Smooth muscle cell (in vitro differentiated cells): ENCODE measurements at regions not wholly inside any gene's neighbourhood (a gene's known extent, or its start where the extent isn't known, plus 50 kb on each side); places are given as distances from the start of the nearest gene placed in this dataset.

Experiments used
- DNase-seq: peaks from one replicate; lab custom pipeline; 2025; ENCODE audit not compliant: unreplicated experiment; lab: John Stamatoyannopoulos, UW
- H2AFZ ChIP-seq: fragments of 200-600 bp; sonication (generic); 2 replicates; pipeline ENCODE4 v1.6.0; 2016; ENCODE audit warnings: antibody characterized with exemption, low read depth, mild to moderate bottlenecking
- H3F3A ChIP-seq: fragments of 200-600 bp; sonication (generic); 2 replicates; pipeline ENCODE4 v1.6.0; 2017; ENCODE audit warnings: antibody characterized with exemption, low read depth
- H3K27ac ChIP-seq: fragments of 200-600 bp; sonication (generic); 2 replicates; pipeline ENCODE4 v1.5.1; 2016; ENCODE audit warnings: low read depth, mild to moderate bottlenecking
- H3K27me3 ChIP-seq: fragments of 200-600 bp; sonication (generic); 2 replicates; pipeline ENCODE4 v1.6.1; 2016; ENCODE audit warnings: low read depth, mild to moderate bottlenecking
- H3K36me3 ChIP-seq: fragments of 200-600 bp; sonication (generic); 2 replicates; pipeline ENCODE4 v1.5.1; 2016; ENCODE audit warnings: low read depth
- H3K4me1 ChIP-seq: fragments of 200-600 bp; sonication (generic); 2 replicates; pipeline ENCODE4 v1.5.1; 2016; ENCODE audit warnings: low read depth
- H3K4me2 ChIP-seq: fragments of 200-600 bp; sonication (generic); 2 replicates; pipeline ENCODE4 v1.6.0; 2016; ENCODE audit warnings: mild to moderate bottlenecking
- H3K4me3 ChIP-seq: fragments of 200-600 bp; sonication (generic); 2 replicates; pipeline ENCODE4 v1.5.1; 2016; ENCODE audit warnings: mild to moderate bottlenecking
- H3K79me2 ChIP-seq: fragments of 200-600 bp; sonication (generic); 2 replicates; pipeline ENCODE4 v1.6.0; 2016; ENCODE audit warnings: low read depth, mild to moderate bottlenecking
- H3K9ac ChIP-seq: fragments of 200-600 bp; sonication (generic); 2 replicates; pipeline ENCODE4 v1.6.0; 2016; ENCODE audit warnings: low read depth
- H3K9me3 ChIP-seq: fragments of 200-600 bp; sonication (generic); replicated peaks from 2 replicates; pipeline ENCODE4 v1.5.1; 2016; ENCODE audit warnings: low read depth
- H4K20me1 ChIP-seq: fragments of 200-600 bp; sonication (generic); 2 replicates; pipeline ENCODE4 v1.6.0; 2016; ENCODE audit warnings: low read depth
- CTCF ChIP-seq: fragments of 200-600 bp; sonication (generic); IDR thresholded peaks from 2 replicates; pipeline ENCODE4 v1.5.1; 2017; ENCODE audit warnings: borderline replicate concordance, mild to moderate bottlenecking, antibody characterized with exemption; ENCODE audit not compliant: insufficient read depth, poor library complexity, severe bottlenecking
- WGBS: methylation state at CpG from one replicate; pipeline ENCODE4 v1.1.7; 2016; ENCODE audit warnings: low lambda C conversion rate; 5-methylcytosine and 5-hydroxymethylcytosine counted together

- no peak for TF ChIP-seq CTCF
- Histone ChIP-seq H3K9ac (no peak overlapping the region), H3K79me2 (no peaks in the 10 kb centered on the region), H3K9me3 (peaks cover 3% of the 10 kb centered on the region), H3K4me1 (no peaks in the 10 kb centered on the region), H2AFZ (no peak overlapping the region), H3K27me3 (no peaks in the 10 kb centered on the region), H3K4me3 (no peak overlapping the region), H3K27ac (no peak overlapping the region), H4K20me1 (no peaks in the 10 kb centered on the region), H3F3A (no peaks in the 10 kb centered on the region), H3K36me3 (no peaks in the 10 kb centered on the region), H3K4me2 (no peak overlapping the region)
- WGBS, result 76% methylated on average over 5 of the region's 5 CpGs
- no peak for DNase-seq
These were observed 794.3 kb downstream of the SH3BGRL start for GRCh38 chrX:81996166-81996565.

- no peaks in the 10 kb centered on the region for H3K27me3 ChIP-seq
- WGBS, result 68% methylated on average over 10 of the region's 10 CpGs
- no peak overlapping the region for H3K4me3 ChIP-seq
- no peaks in the 10 kb centered on the region for H3K36me3 ChIP-seq
- peaks cover 6% of the 10 kb centered on the region for H3K9me3 ChIP-seq
- no peaks in the 10 kb centered on the region for H3K79me2 ChIP-seq
- no peaks in the 10 kb centered on the region for H4K20me1 ChIP-seq
- H3K9ac ChIP-seq, result no peak overlapping the region
- DNase-seq, result no peak
- no peaks in the 10 kb centered on the region for H3F3A ChIP-seq
- H3K27ac ChIP-seq, result no peak overlapping the region
- H3K4me2 ChIP-seq, result no peak overlapping the region
- H2AFZ ChIP-seq, result no peak overlapping the region
- TF ChIP-seq CTCF, result no peak
- H3K4me1 ChIP-seq, result no peaks in the 10 kb centered on the region
These were observed 827.8 kb downstream of the SH3BGRL start for GRCh38 chrX:82029571-82030218.

- WGBS, result 71% methylated on average over 1 of the region's 1 CpG
These were observed 829.3 kb downstream of the SH3BGRL start for GRCh38 chrX:82031250-82031649.

More at GRCh38 chrX:82031250-82031649, 829.3 kb downstream of the SH3BGRL start:
- no peak overlapping the region for H2AFZ ChIP-seq
- no peaks in the 10 kb centered on the region for H3K36me3 ChIP-seq
- H3K4me2 ChIP-seq, result no peak overlapping the region
- TF ChIP-seq CTCF, result no peak
- no peaks in the 10 kb centered on the region for H4K20me1 ChIP-seq
- no peak for DNase-seq
- no peak overlapping the region for H3K9ac ChIP-seq
- H3K79me2 ChIP-seq, result no peaks in the 10 kb centered on the region
- no peaks in the 10 kb centered on the region for H3F3A ChIP-seq
- peaks cover 6% of the 10 kb centered on the region for H3K9me3 ChIP-seq
- H3K27me3 ChIP-seq, result no peaks in the 10 kb centered on the region
- H3K4me3 ChIP-seq, result no peak overlapping the region
- no peak overlapping the region for H3K27ac ChIP-seq
- no peaks in the 10 kb centered on the region for H3K4me1 ChIP-seq
